ENCODE measurements at regions not wholly inside any gene's neighbourhood (a gene's known extent, or its start where the extent isn't known, plus 50 kb on each side); places are given as distances from the start of the nearest gene placed in this dataset.

DNA sequence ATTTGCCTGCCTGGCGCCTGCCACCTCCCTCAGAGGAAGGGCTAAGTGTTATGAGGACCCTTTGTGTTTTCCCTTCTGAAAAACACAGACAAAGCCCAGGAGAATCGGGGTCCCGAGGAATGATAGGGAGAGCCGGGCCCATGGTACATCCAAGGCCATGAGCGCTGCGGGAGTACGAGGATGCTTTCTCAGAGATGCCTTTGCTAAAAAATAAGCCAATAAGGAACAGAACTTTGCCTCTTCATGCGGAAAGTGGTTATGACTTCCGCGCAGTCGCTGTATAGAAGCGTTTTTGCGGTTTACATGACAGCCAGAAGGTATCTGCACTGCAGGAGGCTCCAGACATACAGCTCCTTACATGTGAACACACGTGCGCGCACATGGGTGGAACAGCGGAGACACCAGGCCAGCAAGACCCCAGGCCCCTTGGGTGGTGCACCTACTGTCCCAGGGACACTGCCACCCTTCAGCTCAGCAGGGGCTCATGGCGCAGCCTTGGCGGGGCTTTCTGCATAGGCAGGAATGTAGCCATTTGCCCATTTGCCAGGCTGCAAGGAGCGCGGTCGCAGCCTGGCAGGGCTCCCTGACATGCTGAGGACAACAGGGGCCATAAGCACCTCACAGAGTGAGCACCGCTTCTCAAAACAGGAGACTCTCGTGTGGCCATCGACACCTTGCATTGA lies 252.4 kb upstream of the SALL3 start:
- Histone ChIP-seq H3K27ac (no peak overlapping the region), H3K4me3 (no peak overlapping the region), H3K27me3 (no peaks in the 10 kb centered on the region), H3K36me3 (no peaks in the 10 kb centered on the region), H3K4me1 (no peaks in the 10 kb centered on the region), H3K9me3 (no peaks in the 10 kb centered on the region)
- no peak for DNase-seq
- TF ChIP-seq, protein P1, sequence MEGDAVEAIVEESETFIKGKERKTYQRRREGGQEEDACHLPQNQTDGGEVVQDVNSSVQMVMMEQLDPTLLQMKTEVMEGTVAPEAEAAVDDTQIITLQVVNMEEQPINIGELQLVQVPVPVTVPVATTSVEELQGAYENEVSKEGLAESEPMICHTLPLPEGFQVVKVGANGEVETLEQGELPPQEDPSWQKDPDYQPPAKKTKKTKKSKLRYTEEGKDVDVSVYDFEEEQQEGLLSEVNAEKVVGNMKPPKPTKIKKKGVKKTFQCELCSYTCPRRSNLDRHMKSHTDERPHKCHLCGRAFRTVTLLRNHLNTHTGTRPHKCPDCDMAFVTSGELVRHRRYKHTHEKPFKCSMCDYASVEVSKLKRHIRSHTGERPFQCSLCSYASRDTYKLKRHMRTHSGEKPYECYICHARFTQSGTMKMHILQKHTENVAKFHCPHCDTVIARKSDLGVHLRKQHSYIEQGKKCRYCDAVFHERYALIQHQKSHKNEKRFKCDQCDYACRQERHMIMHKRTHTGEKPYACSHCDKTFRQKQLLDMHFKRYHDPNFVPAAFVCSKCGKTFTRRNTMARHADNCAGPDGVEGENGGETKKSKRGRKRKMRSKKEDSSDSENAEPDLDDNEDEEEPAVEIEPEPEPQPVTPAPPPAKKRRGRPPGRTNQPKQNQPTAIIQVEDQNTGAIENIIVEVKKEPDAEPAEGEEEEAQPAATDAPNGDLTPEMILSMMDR (IDR thresholded peaks at IDR 0.05): no peak
- TF ChIP-seq POLR2A (IDR thresholded peaks at IDR 0.05) (no peak), EP300 (IDR thresholded peaks at IDR 0.05; ENCODE audit: low read depth) (no peak), POLR2AphosphoS5 (IDR thresholded peaks at IDR 0.05) (no peak)
- 92% methylated on average over 5 to 25 of the region's 25 CpGs for WGBS, 2 donors (ENCODE audit: low coverage in 1 of 2)
- intact Hi-C loops (cut with DNase I; ENCODE audit: low total_unique reads): no loop called here
- in situ Hi-C loops (cut with MboI; ENCODE audit: low pct_ligation_motif_present in 1 of 4, low pct_unique_long_range_greater_than_20kb in 1 of 4, low sequenced_read_pairs in 3 of 4): no loop called here

DNA sequence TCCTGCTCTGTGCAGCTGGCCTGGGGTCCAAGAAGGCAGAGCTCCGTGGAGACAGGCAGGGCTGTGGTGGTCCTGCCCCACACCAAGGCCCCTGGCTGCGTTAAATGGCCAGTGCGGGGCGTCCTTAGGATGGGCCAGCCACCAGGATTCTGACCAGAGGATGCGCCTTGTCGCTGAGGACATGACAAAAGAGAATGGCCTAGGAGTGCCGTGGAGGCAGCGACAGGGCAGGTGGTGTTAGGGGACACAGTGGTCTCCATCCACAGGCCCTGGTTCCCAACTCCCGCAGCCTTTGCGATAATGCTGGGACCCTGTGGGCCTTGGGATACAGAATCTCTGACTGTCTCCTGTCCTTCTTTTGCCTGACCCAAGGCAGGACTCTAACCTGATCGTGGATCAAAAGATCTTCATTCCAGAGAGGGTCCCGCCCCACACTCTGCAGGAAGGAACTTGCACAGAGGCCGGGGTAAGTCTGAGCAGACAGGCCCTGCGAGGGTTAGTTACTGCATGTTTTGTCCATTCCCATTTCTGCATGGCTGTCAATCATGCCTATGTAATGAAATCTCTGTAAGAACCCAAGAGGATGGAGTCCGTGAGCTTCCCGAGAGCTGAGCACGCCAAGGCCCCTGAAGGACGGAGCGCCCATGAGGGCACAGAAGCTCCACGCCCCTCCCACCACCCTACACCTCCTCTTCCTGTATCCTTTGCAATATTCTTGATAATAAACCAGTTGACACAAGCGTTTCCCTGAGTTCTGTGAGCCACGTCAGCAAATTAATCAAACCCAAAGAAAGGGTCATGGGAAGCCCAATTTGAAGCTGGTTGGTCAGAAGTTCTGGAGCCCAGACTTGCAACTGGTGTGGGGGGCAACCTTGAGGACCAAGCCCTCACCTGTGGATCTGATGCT lies 251.5 kb upstream of the SALL3 start:
- H3K4me1 ChIP-seq: no peaks in the 10 kb centered on the region
- H3K27me3 ChIP-seq: no peaks in the 10 kb centered on the region
- in situ Hi-C loops (cut with MboI; ENCODE audit: low pct_ligation_motif_present in 1 of 4, low pct_unique_long_range_greater_than_20kb in 1 of 4, low sequenced_read_pairs in 3 of 4) (no loop called here), intact Hi-C loops (cut with DNase I; ENCODE audit: low total_unique reads) (no loop called here)
- no peaks in the 10 kb centered on the region for H3K9me3 ChIP-seq
- WGBS, 2 donors (ENCODE audit: low coverage in 1 of 2): 89% methylated on average over 22 of the region's 22 CpGs; no CpG with 5 or more reads in 1 of the 2 donors
- H3K4me3 ChIP-seq: no peak overlapping the region
- TF ChIP-seq EP300 (IDR thresholded peaks at IDR 0.05; ENCODE audit: low read depth): no peak
- TF ChIP-seq, protein P1 (IDR thresholded peaks at IDR 0.05): no peak
- no peak for TF ChIP-seq POLR2A (IDR thresholded peaks at IDR 0.05)
- no peak for TF ChIP-seq POLR2AphosphoS5 (IDR thresholded peaks at IDR 0.05)
- H3K36me3 ChIP-seq: no peaks in the 10 kb centered on the region
- no peak overlapping the region for H3K27ac ChIP-seq
- DNase-seq: no peak

DNA sequence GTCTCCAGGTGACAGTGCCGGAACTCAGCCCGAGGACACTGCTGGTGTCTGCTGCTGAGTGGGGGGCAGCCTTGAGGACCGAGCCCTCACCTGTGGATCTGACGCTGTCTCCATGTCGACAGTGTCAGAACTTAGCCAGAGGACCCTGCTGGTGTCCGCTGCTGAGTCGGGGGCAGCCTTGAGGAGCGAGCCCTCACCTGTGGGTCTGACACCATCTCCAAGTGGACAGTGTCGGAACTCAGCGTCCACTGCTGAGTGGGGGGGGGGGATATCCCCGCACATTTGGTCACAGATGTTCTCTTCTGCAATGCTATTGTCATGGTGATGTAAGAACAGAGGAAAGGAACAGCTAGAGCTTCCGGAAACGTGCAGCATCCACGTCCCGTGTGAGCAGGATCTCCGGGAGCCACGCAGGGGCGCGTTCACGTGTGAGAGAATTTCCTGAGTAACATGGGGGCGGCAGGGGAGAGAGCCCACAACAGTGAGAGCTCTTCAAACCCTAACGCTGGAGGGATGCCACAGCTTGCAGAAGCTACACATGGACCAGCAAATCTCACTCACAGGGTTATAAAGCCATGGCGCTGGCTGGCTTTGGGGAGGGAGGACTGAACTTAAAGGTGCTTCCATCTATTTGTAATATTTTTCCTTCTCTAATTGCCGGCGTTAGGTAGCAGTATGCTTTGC lies 250.7 kb upstream of the SALL3 start:
- Histone ChIP-seq H3K4me1 (peaks cover 0 to 3% (median 0%) of the 10 kb centered on the region in 4 donors), H3K36me3 (no peaks in the 10 kb centered on the region), H3K9me3 (no peaks in the 10 kb centered on the region), H3K4me3 (no peak overlapping the region), H3K27ac (no peak overlapping the region), H3K27me3 (no peaks in the 10 kb centered on the region)
- DNase-seq: no peak
- intact Hi-C loops (cut with DNase I; ENCODE audit: low total_unique reads) (no loop called here), in situ Hi-C loops (cut with MboI; ENCODE audit: low pct_ligation_motif_present in 1 of 4, low pct_unique_long_range_greater_than_20kb in 1 of 4, low sequenced_read_pairs in 3 of 4) (no loop called here)
- no peak for TF ChIP-seq POLR2A (IDR thresholded peaks at IDR 0.05)
- TF ChIP-seq POLR2AphosphoS5 (IDR thresholded peaks at IDR 0.05): no peak
- TF ChIP-seq EP300 (IDR thresholded peaks at IDR 0.05; ENCODE audit: low read depth): no peak
- TF ChIP-seq, protein P1 (IDR thresholded peaks at IDR 0.05): no peak
- WGBS, 2 donors (ENCODE audit: low coverage in 1 of 2): 81 to 82% methylated on average over 4 to 24 of the region's 25 CpGs

DNA sequence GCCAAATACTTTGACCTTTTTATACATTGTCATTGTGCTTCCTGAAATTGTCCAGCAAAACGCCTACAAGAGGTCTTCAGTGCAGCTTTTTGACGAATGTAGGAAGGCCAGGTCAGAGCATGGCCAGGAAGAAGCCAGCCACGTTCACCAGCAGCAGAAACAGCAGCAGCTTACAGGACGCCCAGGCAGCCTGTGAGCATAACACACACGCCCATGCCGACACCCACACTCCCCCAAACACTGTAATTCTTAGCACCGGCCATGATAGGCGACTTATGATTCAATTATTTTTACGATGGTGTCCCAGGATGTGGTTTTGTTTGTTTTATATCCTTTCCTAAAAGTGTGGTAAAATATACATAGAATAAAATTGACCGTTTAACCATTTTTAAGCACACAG lies 249.1 kb upstream of the SALL3 start:
- peaks cover 0 to 3% (median 0%) of the 10 kb centered on the region in 4 donors for H3K4me1 ChIP-seq
- no peak overlapping the region for H3K4me3 ChIP-seq
- H3K27me3 ChIP-seq: no peaks in the 10 kb centered on the region
- intact Hi-C loops (cut with DNase I; ENCODE audit: low total_unique reads) (loop anchor here (5.0 kb wide), 1 partner anchor 1098 kb away; no protein-coding TSS in a partner anchor), in situ Hi-C loops (cut with MboI; ENCODE audit: low pct_ligation_motif_present in 1 of 4, low pct_unique_long_range_greater_than_20kb in 1 of 4, low sequenced_read_pairs in 3 of 4) (no loop called here)
- H3K36me3 ChIP-seq: no peaks in the 10 kb centered on the region
- no peak overlapping the region for H3K27ac ChIP-seq
- 10 to 27% methylated on average over 6 to 10 of the region's 10 CpGs for WGBS, 2 donors (ENCODE audit: low coverage in 1 of 2)
- H3K9me3 ChIP-seq: no peaks in the 10 kb centered on the region
- no peak for DNase-seq
- no peak for TF ChIP-seq POLR2AphosphoS5 (IDR thresholded peaks at IDR 0.05)
- TF ChIP-seq EP300 (IDR thresholded peaks at IDR 0.05; ENCODE audit: low read depth): no peak
- no peak for TF ChIP-seq POLR2A (IDR thresholded peaks at IDR 0.05)
- TF ChIP-seq, protein P1 (IDR thresholded peaks at IDR 0.05): no peak
